KMS-11 (cell line): ENCODE measurements at regions not wholly inside any gene's neighbourhood (a gene's known extent, or its start where the extent isn't known, plus 50 kb on each side); places are given as distances from the start of the nearest gene placed in this dataset.

Source experiments
- H2AFZ ChIP-seq: fragments of 200-600 bp; sonication (generic); 2 replicates; pipeline ENCODE4 v1.6.1; 2016; ENCODE audit warnings: antibody characterized with exemption, mixed run types, low read depth
- H3K27ac ChIP-seq: fragments of 200-600 bp; sonication (generic); 2 replicates; pipeline ENCODE4 v1.6.1; 2016; ENCODE audit warnings: mild to moderate bottlenecking, mixed run types
- H3K27me3 ChIP-seq: fragments of 200-600 bp; sonication (generic); 2 replicates; pipeline ENCODE4 v1.6.1; 2017; ENCODE audit warnings: mild to moderate bottlenecking, low read depth, mixed run types, moderate library complexity; ENCODE audit not compliant: insufficient read depth
- H3K36me3 ChIP-seq: fragments of 200-600 bp; sonication (generic); 2 replicates; pipeline ENCODE4 v1.6.1; 2017; ENCODE audit warnings: mild to moderate bottlenecking, mixed run types; ENCODE audit not compliant: insufficient read depth
- H3K4me1 ChIP-seq: fragments of 200-600 bp; sonication (generic); 2 replicates; pipeline ENCODE4 v1.6.1; 2016; ENCODE audit warnings: mild to moderate bottlenecking, low read depth, mixed run types; ENCODE audit not compliant: poor library complexity, severe bottlenecking
- H3K4me2 ChIP-seq: fragments of 200-600 bp; sonication (generic); 2 replicates; pipeline ENCODE4 v1.7.0; 2016; ENCODE audit warnings: mild to moderate bottlenecking, mixed run types
- H3K4me3 ChIP-seq: fragments of 200-600 bp; sonication (generic); IDR thresholded peaks from 2 replicates; pipeline ENCODE4 v1.6.1; 2017; ENCODE audit warnings: low read depth, low read length, mixed read lengths; ENCODE audit not compliant: insufficient read depth
- H3K79me2 ChIP-seq: fragments of 200-600 bp; sonication (generic); 2 replicates; pipeline ENCODE4 v1.6.1; 2016; ENCODE audit warnings: low read depth, mixed run types; ENCODE audit not compliant: insufficient read depth
- H3K9ac ChIP-seq: fragments of 200-600 bp; sonication (generic); 2 replicates; pipeline ENCODE4 v1.6.1; 2016; ENCODE audit warnings: mild to moderate bottlenecking, mixed run types
- H4K20me1 ChIP-seq: fragments of 200-600 bp; sonication (generic); 2 replicates; pipeline ENCODE4 v1.6.1; 2016; ENCODE audit warnings: mild to moderate bottlenecking, mixed run types; ENCODE audit not compliant: insufficient read depth
- TF ChIP-seq, protein P1 (sequence below): fragments of 200-600 bp; sonication (generic); conservative IDR thresholded peaks from 2 replicates; pipeline ENCODE4 v1.6.1; 2017; ENCODE audit warnings: low read depth, mild to moderate bottlenecking, antibody characterized with exemption, low read length, moderate library complexity, mixed read lengths

DNA sequence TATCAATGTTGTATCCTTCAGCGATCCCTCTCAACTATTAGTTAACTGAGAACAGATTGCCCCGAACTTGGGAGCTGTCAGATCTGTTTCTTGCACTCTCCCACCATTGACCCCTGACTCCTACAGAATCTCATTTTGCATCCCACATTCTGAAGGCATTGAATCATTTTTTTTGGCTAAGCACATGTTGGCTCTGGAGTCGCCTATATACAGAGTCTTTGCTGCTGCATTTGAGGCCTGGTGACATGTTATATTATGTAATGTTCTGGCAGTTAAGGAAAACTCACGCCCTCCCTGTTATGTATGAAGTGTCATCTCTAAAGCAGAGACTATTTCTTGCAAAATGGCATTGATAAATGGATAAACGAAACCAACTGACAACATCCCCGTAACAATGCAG lies 159.2 kb upstream of the ITGB1 start:
- H3K4me1 ChIP-seq = no peaks in the 10 kb centered on the region
- no peak overlapping the region for H3K27ac ChIP-seq
- no peaks in the 10 kb centered on the region for H4K20me1 ChIP-seq
- H2AFZ ChIP-seq = no peak overlapping the region
- TF ChIP-seq, protein P1, sequence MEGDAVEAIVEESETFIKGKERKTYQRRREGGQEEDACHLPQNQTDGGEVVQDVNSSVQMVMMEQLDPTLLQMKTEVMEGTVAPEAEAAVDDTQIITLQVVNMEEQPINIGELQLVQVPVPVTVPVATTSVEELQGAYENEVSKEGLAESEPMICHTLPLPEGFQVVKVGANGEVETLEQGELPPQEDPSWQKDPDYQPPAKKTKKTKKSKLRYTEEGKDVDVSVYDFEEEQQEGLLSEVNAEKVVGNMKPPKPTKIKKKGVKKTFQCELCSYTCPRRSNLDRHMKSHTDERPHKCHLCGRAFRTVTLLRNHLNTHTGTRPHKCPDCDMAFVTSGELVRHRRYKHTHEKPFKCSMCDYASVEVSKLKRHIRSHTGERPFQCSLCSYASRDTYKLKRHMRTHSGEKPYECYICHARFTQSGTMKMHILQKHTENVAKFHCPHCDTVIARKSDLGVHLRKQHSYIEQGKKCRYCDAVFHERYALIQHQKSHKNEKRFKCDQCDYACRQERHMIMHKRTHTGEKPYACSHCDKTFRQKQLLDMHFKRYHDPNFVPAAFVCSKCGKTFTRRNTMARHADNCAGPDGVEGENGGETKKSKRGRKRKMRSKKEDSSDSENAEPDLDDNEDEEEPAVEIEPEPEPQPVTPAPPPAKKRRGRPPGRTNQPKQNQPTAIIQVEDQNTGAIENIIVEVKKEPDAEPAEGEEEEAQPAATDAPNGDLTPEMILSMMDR = no peak
- H3K79me2 ChIP-seq = no peaks in the 10 kb centered on the region
- no peak overlapping the region for H3K4me2 ChIP-seq
- H3K27me3 ChIP-seq = no peaks in the 10 kb centered on the region
- H3K9ac ChIP-seq = no peak overlapping the region
- H3K4me3 ChIP-seq = no peak overlapping the region
- H3K36me3 ChIP-seq = no peaks in the 10 kb centered on the region

DNA sequence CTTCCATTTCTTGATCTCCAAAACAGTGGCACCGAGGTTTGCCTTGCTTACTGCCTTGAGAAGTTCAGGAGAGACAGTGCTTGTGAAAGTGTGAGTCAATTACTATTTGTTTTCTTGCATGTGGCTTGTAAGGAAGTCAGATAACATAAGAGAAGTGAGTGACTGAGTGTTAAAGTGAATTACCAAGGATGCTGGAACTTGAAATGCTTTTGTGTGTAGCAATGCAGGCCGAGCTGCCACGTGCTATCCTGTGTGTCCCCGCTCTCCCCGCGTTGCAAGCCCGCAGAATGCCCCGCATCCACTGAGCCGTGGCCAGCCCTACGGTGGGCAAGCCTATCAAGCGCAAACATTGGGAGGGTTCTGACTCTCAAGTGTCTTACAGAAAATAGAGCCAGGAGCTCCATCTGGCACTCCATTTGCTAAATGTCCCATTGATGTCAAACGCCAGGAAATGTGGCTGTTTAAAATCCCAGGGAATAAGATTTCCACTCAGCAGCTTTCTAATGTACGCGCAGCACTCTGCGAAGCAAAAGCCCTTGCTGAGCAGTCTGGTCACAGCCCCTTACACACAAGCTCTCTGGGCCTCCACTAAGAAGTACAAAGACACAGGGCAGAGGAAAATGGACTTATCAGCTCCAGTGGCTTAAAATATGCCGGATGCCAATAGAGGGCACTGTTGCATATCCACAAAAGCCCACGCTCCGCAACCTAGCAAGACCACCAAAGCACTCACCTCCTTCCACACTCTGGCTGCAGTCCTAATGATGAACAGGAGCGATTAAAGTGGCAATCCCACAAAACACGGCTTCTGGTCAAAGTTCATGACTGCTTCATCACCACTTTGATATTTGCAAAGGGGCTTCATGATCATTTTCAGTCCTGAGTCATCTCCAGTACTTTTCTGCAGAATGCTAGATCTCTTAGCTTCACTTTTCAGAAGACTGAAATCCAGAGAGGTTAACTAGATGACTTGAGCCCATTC lies 158.0 kb upstream of the ITGB1 start:
- H3K9ac ChIP-seq = no peak overlapping the region
- H2AFZ ChIP-seq = no peak overlapping the region
- no peak overlapping the region for H3K27ac ChIP-seq
- H3K27me3 ChIP-seq = no peaks in the 10 kb centered on the region
- no peaks in the 10 kb centered on the region for H3K79me2 ChIP-seq
- H3K36me3 ChIP-seq = no peaks in the 10 kb centered on the region
- no peak overlapping the region for H3K4me3 ChIP-seq
- H3K4me2 ChIP-seq = no peak overlapping the region
- no peaks in the 10 kb centered on the region for H3K4me1 ChIP-seq
- TF ChIP-seq, protein P1 = peak; percentile 23; the same call in 1 of the 2 replicates
- H4K20me1 ChIP-seq = no peaks in the 10 kb centered on the region

DNA sequence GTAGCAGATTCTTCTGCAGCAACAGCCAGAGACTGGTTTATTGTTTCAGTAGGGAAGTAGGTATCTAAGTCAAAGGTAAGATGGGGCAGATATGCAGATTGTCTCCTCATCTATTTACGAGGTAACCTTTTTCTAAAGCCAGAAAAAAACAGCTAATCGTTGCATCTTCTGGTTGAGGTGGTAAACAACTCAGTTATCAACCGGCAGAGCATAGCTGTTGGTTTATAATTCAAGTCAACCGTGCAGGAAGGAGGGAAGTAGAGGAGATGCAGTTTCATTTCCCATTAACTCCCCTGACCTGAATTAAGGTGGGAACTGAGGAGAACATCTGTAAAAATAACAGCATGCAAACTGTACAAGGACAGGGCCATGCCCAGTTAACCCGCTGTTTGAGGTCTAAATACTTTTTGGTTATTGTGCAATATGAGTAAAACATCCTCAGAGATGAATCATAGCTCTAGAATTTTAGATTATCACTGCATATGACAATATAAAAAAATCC lies 156.5 kb upstream of the ITGB1 start:
- H3K36me3 ChIP-seq = no peaks in the 10 kb centered on the region
- TF ChIP-seq, protein P1 = no peak
- H3K27ac ChIP-seq = no peak overlapping the region
- H3K4me1 ChIP-seq = no peaks in the 10 kb centered on the region
- no peaks in the 10 kb centered on the region for H3K27me3 ChIP-seq
- H3K4me3 ChIP-seq = no peak overlapping the region
- no peak overlapping the region for H3K9ac ChIP-seq
- H2AFZ ChIP-seq = no peak overlapping the region
- no peak overlapping the region for H3K4me2 ChIP-seq
- H4K20me1 ChIP-seq = no peaks in the 10 kb centered on the region
- no peaks in the 10 kb centered on the region for H3K79me2 ChIP-seq

DNA sequence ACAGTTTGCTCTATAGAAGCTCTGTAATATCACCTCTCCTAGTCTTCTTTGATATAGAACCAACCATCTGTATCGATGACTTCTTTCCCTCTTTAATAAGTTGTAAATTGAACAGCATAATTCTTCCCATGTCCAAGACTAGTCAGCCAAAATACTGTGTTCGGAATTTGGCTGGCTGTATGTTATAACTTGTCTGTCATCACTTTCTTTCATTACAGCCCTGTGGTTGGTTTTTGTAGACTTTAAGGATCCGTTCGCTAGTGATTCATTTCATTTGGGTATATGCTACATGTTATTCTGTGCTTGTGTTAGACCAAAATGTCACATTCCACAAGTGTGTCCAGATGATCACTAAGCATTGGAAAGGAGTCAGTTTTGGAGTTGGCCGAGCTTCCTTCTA lies 155.4 kb upstream of the ITGB1 start:
- Histone ChIP-seq H3K4me2 (no peak overlapping the region), H3K27ac (no peak overlapping the region), H3K9ac (no peak overlapping the region), H3K27me3 (no peaks in the 10 kb centered on the region), H3K4me3 (no peak overlapping the region), H2AFZ (no peak overlapping the region), H3K36me3 (no peaks in the 10 kb centered on the region), H3K79me2 (no peaks in the 10 kb centered on the region), H4K20me1 (no peaks in the 10 kb centered on the region), H3K4me1 (no peaks in the 10 kb centered on the region)
- TF ChIP-seq, protein P1 = no peak
